HG02870 (cell line): ENCODE measurements at regions not wholly inside any gene's neighbourhood (a gene's known extent, or its start where the extent isn't known, plus 50 kb on each side); places are given as distances from the start of the nearest gene placed in this dataset.
"Not testable (repeated sequence)": the region's sequence is repeated elsewhere in the genome, so short reads cannot be mapped to it uniquely, and the experiment has no call there.

Source experiments
- ATAC-seq: cut with Tn5 transposase; IDR thresholded peaks from one replicate; pipeline ENCODE4 v1.9.1; 2021; ENCODE audit warnings: mild to moderate bottlenecking, moderate library complexity; ENCODE audit not compliant: unreplicated experiment

DNA sequence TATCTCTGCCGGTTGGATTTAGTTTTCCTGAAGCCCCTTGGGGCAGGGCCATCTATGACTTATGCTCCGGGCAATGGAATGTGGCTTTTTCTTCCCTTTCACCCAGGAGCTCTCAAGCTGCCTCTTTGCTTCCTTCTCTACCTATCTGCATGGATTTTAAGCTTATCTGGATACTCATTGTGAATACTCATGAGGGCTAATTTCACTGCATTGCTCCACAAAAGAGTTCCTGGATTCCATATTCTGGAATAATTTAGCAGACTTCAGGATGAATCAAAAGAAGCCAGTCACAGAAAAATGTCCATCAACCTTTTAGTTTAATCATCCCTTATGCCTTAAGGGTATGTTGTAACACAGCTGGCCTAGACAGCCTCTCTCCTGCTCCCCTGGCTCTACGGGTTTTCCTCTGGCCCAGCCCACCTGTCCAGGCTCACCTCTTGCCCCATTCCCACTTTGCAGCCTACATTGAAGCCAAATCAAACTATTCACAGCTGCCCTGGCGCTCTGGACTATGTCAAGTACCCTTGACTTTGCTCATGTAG, 122.8 kb upstream of the RMDN2 start:
- no peak for ATAC-seq

DNA sequence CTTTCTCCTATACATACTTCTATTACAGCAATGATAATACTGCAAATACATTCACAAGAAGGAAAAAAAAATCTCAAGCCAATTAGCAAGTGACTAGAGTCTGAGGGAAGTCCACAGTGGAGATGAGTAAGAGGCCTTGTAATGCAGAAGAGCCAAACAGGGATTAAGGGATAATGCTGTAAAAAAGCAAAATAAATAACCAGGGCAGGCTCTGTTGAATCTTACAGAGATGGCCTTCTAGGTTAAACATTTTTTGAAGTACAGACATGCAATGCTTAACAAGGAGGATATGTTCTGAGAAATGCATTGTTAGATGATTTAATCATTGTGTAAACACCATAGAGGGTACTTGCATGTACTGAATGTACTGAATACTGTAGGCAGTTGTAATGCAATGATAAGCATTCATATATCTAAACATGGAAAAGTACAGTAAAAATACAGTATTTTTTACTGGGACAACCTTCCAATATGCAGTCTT, 122.1 kb upstream of the RMDN2 start:
- ATAC-seq, result no peak

GRCh38 chr2:37806004-37806403, 119.1 kb upstream of the RMDN2 start:
- not testable (repeated sequence) for ATAC-seq

- no peak for ATAC-seq
These were observed 115.6 kb upstream of the RMDN2 start for GRCh38 chr2:37809525-37809924.

DNA sequence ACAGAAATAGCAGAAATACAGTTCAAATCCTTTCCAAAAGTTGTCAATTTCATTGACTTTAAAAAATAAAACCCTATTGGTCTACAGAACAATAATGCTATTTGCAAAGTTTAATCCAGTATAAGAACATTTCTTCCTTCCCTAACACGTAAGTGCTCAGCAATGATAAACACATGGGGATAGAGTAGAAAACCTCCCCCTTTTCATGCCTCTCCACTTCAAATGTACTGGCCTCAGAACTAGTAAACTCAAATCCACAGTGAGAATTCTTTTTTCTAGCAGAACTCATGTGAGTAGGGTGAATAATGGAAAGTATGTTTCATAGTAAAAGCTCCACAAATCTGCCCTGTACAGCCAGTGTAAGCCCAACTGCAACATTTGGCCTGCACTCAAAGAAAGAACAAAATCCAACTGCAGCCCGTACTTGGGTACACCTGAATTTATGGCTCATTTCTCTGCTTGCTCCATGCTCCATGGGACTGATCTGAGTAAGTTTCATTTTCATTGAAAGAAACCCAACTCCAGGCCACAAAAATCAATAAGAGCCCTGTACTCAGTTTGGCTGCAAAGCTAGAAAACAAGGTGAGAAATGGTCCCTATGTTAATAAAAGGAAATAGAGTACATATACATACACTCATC, 115.0 kb upstream of the RMDN2 start:
- no peak for ATAC-seq

DNA sequence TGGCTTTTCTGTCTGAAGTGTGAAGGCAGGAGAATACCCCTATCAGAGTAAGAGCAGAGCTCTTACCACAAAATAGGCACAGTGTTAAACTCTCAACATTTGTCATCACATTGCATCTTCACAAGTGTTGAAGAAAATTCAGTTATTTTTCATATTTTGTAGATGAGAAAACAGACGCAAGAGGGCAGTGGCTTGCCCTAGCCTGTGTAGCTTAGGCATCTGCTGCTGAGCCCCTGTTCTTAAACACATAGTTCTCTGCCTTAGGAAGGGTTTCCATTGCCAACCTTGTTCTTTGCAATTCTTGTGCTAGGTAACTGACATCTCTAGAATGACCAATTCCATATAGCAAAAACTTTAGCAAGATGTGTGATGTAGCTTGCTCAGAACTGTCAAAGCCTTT, 112.7 kb upstream of the RMDN2 start:
- ATAC-seq, result no peak

- ATAC-seq, result no peak
These were observed 112.0 kb upstream of the RMDN2 start for GRCh38 chr2:37812941-37813730.

DNA sequence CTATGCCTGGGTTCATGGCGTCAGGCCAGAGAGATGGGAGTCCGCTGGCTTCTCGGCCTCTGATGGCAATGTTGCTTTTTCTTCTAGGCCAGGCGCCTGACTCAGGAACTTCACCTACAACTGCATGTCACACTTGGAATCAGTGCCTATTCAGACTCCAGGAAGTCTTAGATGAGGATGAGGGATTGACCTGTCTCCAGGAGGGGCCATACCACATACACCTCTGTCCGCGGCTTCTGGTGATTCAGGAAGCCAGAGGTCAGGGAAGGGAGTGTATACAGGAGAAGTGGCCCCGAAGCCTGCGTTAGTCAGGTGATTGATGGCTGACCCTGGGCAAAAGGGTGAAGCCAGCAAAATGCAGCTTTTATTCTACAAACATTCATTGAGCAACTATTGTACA, 109.1 kb upstream of the RMDN2 start:
- ATAC-seq, result no peak

- no peak for ATAC-seq
These were observed 108.4 kb upstream of the RMDN2 start for GRCh38 chr2:37816686-37817085.

DNA sequence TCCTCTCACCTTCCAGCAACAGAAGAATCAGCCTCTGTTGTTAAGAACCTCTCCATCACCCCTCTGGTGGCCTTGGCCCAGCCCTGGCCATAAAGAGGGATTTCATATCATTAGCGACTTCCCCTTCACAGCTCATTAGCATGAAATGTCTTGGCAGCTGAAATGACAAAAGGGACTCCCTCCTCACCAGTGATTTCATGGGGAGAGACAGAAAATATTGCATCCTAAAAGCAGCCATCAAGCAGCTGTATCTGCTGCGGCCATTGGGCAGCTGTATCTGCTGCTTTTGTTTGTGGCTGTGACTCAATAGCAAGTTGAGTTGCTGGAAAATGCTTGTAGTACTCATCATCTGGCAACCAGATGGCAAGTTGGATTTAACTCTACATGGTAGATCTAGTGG, 105.9 kb upstream of the RMDN2 start:
- no peak for ATAC-seq

GRCh38 chr2:37820471-37820986, 104.6 kb upstream of the RMDN2 start:
- no peak for ATAC-seq

DNA sequence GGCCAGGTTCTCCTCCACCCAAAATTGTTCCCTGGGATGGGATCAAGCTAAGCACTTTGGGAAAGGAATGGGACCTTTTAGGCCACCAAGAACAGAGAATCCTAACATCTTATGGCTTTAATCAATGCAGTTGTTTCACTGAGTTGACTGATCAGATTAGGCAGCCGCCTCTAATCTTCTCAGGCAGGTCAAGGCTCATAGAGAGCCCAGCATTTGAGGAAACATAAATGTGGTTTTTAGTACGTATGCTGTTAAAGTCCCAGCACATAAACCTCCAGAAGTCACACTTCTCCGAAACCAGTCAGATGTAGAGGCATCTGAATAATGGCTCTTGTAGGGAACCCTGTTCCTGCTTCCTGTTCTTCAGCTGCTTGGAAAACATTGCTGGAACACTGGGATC, 99.5 kb upstream of the RMDN2 start:
- ATAC-seq, result no peak

GRCh38 chr2:37826611-37827010, 98.5 kb upstream of the RMDN2 start:
- no peak for ATAC-seq

DNA sequence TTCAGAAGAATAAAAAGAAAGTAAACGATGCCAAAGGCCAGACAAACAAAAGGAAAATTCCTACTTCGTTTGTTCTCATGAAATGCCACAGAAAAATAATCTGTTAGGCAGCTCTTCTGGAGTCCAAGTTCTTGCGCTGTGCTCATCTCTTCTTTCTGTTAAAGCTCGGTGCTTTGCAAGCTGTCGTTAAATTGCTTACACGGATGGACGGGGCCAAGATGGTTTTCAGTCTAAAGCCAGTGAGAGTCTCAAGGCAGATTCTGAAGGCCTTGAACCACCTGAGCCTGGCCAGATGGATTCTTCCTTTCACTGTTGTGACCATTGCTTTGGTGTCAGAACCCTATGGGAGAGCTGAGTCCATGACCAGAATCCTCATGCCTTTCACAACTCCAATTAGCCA, 97.6 kb upstream of the RMDN2 start:
- no peak for ATAC-seq

DNA sequence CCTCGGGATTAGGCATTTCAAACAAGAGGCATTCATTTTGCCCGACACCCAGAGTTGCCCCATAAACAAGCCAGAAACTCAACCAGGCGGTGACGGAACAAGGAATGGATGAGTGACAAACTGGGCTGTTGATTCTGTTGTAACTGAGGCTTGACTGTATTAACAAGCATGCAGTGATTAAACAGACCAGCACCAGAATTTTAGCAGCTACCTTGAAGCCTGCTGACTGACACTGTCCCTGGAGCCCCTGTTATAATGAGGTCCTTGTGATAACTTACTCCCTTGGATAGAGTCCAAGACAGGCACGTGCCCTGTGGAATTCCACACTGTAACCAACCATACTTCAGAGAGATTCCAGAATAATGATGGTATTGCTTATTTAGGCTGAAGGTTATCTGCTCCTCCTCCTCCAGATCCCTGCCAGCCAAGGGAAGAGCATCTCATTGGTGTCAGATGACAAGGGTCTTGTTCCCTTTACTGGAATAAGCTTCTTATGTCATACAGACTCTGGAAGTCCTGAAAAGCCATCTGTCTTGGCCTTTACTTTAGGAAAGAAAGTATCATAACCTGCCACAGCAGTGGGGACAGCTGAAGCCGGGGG, 97.1 kb upstream of the RMDN2 start:
- no peak for ATAC-seq

DNA sequence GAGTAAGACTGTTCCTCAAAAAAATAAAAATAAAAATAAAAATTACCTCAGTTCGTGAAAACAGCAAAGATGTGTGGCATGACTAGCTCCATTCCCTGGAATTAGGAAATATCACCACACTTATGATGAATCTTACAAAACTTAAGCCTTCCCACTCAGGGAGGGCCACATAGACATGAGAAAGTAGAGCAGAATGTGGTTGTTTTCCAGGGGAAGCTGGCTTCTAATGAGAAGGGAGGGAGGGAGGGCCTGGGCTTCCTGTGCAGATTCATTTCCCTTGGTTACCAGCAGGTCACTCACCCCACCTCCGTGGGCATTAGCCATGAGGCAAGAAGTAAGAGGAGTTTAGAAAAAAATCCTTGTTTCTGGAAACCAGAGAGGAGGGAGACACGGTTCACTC, 95.9 kb upstream of the RMDN2 start:
- ATAC-seq, result no peak

DNA sequence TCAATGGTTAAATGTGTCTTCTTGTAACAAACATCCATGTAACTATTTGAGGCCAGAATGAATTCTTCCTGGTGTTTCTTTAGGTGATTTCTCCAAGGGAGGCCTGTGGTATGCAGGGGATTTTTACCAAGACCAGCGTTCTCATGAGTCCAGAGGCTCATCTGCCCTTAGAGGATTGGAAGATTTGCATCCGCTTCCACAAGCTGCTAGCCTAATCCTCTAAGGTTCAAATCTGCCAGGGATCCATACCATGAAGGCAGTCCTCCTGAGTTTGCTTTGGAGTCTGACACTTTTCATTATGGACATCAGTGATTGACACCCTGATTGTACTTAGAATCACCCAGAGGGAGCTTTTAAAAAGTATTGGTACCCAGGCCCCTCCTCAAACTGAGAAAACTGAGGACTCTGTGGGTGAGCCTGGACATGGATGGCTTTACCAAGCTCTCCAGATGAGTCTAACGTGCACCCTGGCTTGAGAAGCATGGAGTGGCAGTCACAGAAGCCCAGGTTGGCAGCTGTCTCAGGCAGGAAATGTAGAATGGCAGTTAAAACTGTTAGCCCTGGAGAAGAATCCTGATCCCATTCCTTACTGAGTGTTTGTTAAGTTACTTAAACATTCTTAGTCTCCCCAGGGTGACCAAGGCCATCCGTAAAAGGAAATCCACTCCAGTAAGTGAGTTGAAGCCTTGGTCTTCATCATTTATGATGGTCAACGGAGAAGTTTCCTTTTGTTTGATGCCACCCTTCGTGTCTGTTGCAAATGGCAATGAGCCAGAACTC, 95.3 kb upstream of the RMDN2 start:
- ATAC-seq, result no peak

DNA sequence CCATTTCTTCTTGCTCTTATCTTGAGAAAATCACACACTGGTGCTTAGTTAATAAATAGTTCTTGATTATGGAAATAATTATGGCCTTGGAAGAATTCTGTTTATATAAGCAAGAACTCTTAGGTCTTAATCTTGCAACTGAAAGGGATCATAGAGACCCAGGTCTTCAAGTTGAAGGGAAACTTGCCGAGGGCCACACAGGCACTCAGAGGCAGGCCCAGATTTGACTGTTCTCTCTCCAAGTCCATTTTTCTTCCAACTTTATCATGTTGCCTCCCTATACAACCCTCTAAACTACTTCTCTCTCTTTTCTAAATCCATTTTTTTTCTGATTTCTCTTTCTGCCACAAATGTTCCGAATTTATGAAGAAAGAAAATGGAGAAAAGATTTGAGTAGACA, 94.5 kb upstream of the RMDN2 start:
- ATAC-seq, result no peak

DNA sequence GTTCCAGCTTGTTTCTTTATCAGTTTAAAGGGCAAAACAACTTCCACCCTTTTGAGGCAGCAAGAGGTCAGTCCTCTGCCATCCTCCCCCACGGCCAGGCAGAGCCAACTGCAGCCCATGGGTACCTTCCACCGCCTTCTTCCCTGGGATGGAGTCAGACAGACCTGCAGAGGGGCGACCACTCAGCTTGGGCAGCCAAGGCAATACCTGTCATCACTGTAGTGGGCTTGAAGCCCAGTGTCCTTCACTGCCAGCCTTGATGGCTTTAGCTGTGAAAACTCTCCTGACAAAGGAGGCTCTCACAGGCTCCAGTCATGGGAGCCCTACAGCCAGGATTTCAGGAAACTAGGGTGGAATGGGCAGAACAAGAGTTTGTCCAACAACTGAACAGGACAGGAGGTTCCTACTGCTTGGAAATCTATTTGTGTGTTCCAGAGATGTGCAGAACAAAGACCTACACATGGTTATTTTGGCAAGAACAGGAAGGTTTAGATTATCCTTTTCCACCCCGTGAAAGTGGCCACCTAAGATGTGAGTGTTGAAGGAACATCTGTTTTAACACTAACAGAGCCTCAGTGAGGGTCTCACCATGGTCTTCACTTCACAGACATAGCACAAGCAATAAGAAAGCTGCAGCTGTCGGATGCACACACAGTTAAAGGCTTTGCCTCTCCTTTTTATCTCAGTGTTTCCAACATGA, 93.9 kb upstream of the RMDN2 start:
- ATAC-seq, result no peak

DNA sequence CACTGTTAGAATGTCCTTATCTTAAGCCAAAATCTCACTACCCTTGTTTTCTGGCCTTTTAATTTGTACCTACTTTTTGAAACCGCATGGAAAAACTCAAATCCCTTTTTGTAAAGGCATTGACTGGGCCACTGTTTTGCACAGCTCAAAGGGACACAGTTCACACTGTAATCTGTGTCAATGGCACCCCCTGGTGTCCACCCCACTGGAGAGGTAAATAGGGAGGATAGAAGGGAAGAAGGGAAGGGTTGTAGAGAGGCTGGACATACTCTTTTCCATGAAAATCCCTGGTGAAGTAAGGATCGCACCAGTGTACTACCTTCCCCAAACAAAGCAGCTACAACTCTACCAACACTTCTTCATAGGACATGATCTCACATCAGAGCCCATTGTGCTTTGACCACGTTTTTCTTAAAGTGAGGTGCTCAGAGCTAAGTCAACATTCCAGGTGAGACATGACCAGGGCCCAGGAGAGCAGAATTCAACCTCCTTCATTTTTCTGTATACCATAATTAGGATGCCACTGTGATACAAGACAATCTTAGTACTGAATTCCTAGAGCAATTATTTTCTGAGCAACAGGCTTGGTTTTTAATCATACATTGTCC, 92.4 kb upstream of the RMDN2 start:
- peak; percentile 67 for ATAC-seq
